A549 (cell line): ENCODE measurements at regions not wholly inside any gene's neighbourhood (a gene's known extent, or its start where the extent isn't known, plus 50 kb on each side); places are given as distances from the start of the nearest gene placed in this dataset.
A peak's percentile ranks its signal among the peaks of the same experiment; 100 is the strongest.

ENCODE experiments used
- ATAC-seq, 2 experiments: fragments of 200-7000 bp in 1 of 2; fragments of >200 bp in 1 of 2; cut with Nextera tagmentation in 1 of 2; cut with Tn5 transposase in 1 of 2; 3 replicates each; pipeline versions ENCODE4 v1.8.0 to v1.9.1; 2018 to 2020; ENCODE audit warnings: mild to moderate bottlenecking in 1 of 2, moderate library complexity in 1 of 2
- CTCF ChIA-PET: fragments of 300-600 bp; sonication (Branson Sonifier 250); formaldehyde crosslinking; extraction: SDS; loops from one replicate; lab custom pipeline; 2021; ENCODE audit warnings: antibody characterized with exemption, inconsistent platforms; lab: Yijun Ruan, JAX
- POLR2A ChIA-PET: fragments of 350-600 bp; formaldehyde crosslinking; extraction: SDS; loops from one replicate; lab custom pipeline; 2021; ENCODE audit warnings: antibody characterized with exemption, inconsistent platforms; lab: Yijun Ruan, JAX
- DNase-seq, 2 experiments: peaks; one replicate each; pipeline versions ENCODE4 v3.0.0 to v3.0.0-alpha.2; 2011 to 2016; ENCODE audit warnings: low read depth in 1 of 2, low spot score in 1 of 2
- FAIRE-seq: peaks from 2 replicates; lab custom pipeline; 2011; peaks lifted over from hg19 to GRCh38; lab: Jason Lieb, UNC
- H3K27ac ChIP-seq, 2 experiments: fragments of >200 bp; sonication (Bioruptor Twin); formaldehyde crosslinking; 3 replicates each; pipeline ENCODE4 v1.5.1; 2016 to 2017
- H3K4me1 ChIP-seq: fragments of >200 bp; sonication (Bioruptor Twin); formaldehyde crosslinking; 3 replicates; pipeline ENCODE4 v1.6.1; 2016
- H3K4me2 ChIP-seq: fragments of >200 bp; sonication (Bioruptor Twin); formaldehyde crosslinking; 3 replicates; pipeline ENCODE4 v1.6.1; 2016
- H3K4me3 ChIP-seq: fragments of >200 bp; sonication (Bioruptor Twin); formaldehyde crosslinking; 3 replicates; pipeline ENCODE4 v1.5.1; 2016
- H3K9me3 ChIP-seq: fragments of >200 bp; sonication (Bioruptor Twin); formaldehyde crosslinking; 3 replicates; pipeline ENCODE4 v1.6.1; 2016
- CBX8 ChIP-seq: fragments of 200-600 bp; sonication (generic); IDR thresholded peaks from 2 replicates; pipeline ENCODE4 v1.6.1; 2016
- CEBPB ChIP-seq, 2 experiments: fragments of >200 bp in 1 of 2; sonication (Bioruptor Twin) in 1 of 2; formaldehyde crosslinking in 1 of 2; IDR thresholded peaks; 2 replicates each; pipeline ENCODE4 v1.6.1; 2012 to 2016
- EHF ChIP-seq: fragments of 250-450 bp; sonication (Bioruptor Pico); IDR thresholded peaks from 2 replicates; pipeline ENCODE4 v1.5.0; 2020; ENCODE audit warnings: mild to moderate bottlenecking
- EP300 ChIP-seq, 2 experiments: fragments of >200 bp; sonication (Bioruptor Twin); formaldehyde crosslinking; IDR thresholded peaks; 2 replicates in 1 of 2; 3 replicates in 1 of 2; pipeline ENCODE4 v1.6.1; 2016 to 2017
- GATA3 ChIP-seq: IDR thresholded peaks from 2 replicates; pipeline ENCODE4 v1.6.1; 2012; ENCODE audit warnings: borderline replicate concordance
- KDM1A ChIP-seq: fragments of 200-600 bp; sonication (generic); IDR thresholded peaks from 2 replicates; pipeline ENCODE4 v1.6.1; 2016; ENCODE audit warnings: low read depth, mild to moderate bottlenecking
- KDM5A ChIP-seq: fragments of 200-600 bp; sonication (generic); IDR thresholded peaks from 2 replicates; pipeline ENCODE4 v1.6.1; 2016; ENCODE audit warnings: antibody characterized with exemption, mild to moderate bottlenecking
- MAZ ChIP-seq: fragments of 150-350 bp; IDR thresholded peaks from 2 replicates; pipeline ENCODE4 v1.6.1; 2014; ENCODE audit warnings: antibody characterized with exemption, low read depth, low read length, borderline replicate concordance
- MYC ChIP-seq: IDR thresholded peaks from 2 replicates; pipeline ENCODE4 v1.6.1; 2012; ENCODE audit warnings: mild to moderate bottlenecking, inconsistent platforms, low read length, improper control_type of control experiment, borderline replicate concordance
- NFE2L2 ChIP-seq: fragments of 150-350 bp; conservative IDR thresholded peaks from 2 replicates; pipeline ENCODE4 v1.6.1; 2014; ENCODE audit warnings: low read length
- POLR2A ChIP-seq: IDR thresholded peaks from 2 replicates; pipeline ENCODE4 v1.6.1; 2012; ENCODE audit warnings: mild to moderate bottlenecking, low read length
- POLR2AphosphoS2 ChIP-seq: conservative IDR thresholded peaks from 2 replicates; pipeline ENCODE4 v1.6.1; 2012; ENCODE audit warnings: low read length, improper control_type of control experiment, inconsistent platforms
- REST ChIP-seq: fragments of 200-600 bp; sonication (generic); IDR thresholded peaks from 2 replicates; pipeline ENCODE4 v1.6.1; 2016; ENCODE audit warnings: antibody characterized with exemption, mild to moderate bottlenecking, moderate library complexity
- RFX5 ChIP-seq: fragments of 450-650 bp; IDR thresholded peaks from 2 replicates; pipeline ENCODE4 v1.7.1; 2014; ENCODE audit warnings: antibody characterized with exemption, mild to moderate bottlenecking, moderate library complexity
- TFCP2L1 ChIP-seq: fragments of 250-450 bp; sonication (Bioruptor Pico); IDR thresholded peaks from 2 replicates; pipeline ENCODE4 v1.5.0; 2021; ENCODE audit warnings: mild to moderate bottlenecking
- ZC3H11A ChIP-seq: fragments of 450-650 bp; IDR thresholded peaks from 2 replicates; pipeline ENCODE4 v1.6.1; 2014; ENCODE audit warnings: antibody characterized with exemption, mild to moderate bottlenecking
- ZNF302 ChIP-seq: fragments of 250-450 bp; sonication (Bioruptor Pico); IDR thresholded peaks from 2 replicates; pipeline ENCODE4 v1.9.0; 2021; ENCODE audit warnings: inconsistent platforms, mild to moderate bottlenecking, moderate library complexity
- WGBS: methylation state at CpG from one replicate; pipeline ENCODE4 v1.1.6; 2017; ENCODE audit errors: missing lambda C conversion rate; 5-methylcytosine and 5-hydroxymethylcytosine counted together
- TF ChIP-seq, protein P1 (sequence below): fragments of >200 bp; sonication (Bioruptor Twin); formaldehyde crosslinking; IDR thresholded peaks from 3 replicates; pipeline ENCODE4 v1.5.1; 2016

DNA sequence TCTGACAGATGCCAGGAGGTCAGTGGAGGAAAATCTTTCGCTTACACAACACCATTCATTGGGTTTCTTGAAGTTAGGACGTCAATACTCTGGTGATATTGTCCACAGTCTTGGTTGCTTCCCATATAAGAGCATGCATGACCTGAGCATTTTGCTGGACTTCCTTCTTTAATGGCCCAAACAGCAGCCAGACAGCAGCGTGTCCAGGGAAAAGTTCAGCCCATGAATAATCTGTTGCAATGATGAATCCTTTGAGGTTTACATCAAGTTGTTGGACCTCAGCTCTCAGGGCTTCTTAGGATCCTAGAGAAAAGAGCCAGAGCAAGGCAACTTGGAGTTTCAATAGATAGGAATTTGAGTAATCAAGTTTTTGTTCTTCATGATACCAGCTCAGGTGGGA is 155.6 kb upstream of the MGAT5 start:
- FAIRE-seq: no peak
- 38% methylated on average over 3 of the region's 3 CpGs for WGBS
- no peak for DNase-seq
- ChIA-PET POLR2A (no interaction called here), CTCF (interaction anchor here (1.3 kb wide), 1 partner anchor 20 kb away, joined by 4 read pairs; no protein-coding TSS in a partner anchor)
- no peak overlapping the region for H3K4me3 ChIP-seq
- H3K4me2 ChIP-seq: peak overlapping the region; percentile 9; the same call in 1 of the 3 replicates
- H3K27ac ChIP-seq: no peak overlapping the region
- no peak for ATAC-seq
- H3K4me1 ChIP-seq: 0 out of 3 replicates have a peak, but pooled peaks cover 2% of the 10 kb centered on the region
- no peak for TF ChIP-seq ZC3H11A
- no peaks in the 10 kb centered on the region for H3K9me3 ChIP-seq

DNA sequence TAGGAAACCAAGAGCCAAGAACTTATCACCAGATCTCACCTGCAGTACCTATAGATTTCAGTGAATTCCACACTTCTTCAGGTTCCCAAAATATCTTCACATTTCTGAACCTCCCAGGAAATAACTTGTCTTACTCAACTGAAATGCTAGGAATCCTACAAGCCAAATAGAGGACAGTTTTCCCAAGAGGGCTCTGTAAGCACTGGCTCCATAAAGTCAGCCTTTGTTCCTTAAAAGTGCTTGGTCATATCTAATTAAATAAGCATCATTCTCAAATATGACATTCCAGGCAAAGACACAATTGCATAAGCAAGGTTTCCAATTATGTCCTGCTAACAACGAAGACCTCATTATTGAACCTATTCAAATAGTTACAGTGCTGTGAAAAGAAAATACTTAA is 154.6 kb upstream of the MGAT5 start:
- H3K27ac ChIP-seq: no peak overlapping the region
- H3K4me3 ChIP-seq: no peak overlapping the region
- WGBS: 38% methylated on average over 1 of the region's 1 CpG
- no peak for FAIRE-seq
- no peaks in the 10 kb centered on the region for H3K9me3 ChIP-seq
- CTCF ChIA-PET: no interaction called here
- DNase-seq: no peak
- no peak overlapping the region for H3K4me2 ChIP-seq
- ATAC-seq: no peak
- H3K4me1 ChIP-seq: 0 out of 3 replicates have a peak, but pooled peaks cover 2% of the 10 kb centered on the region
- no peak for TF ChIP-seq EP300 (IDR thresholded peaks at IDR 0.05)
- TF ChIP-seq REST: no peak
- TF ChIP-seq RFX5: no peak
- no peak for TF ChIP-seq POLR2AphosphoS2
- TF ChIP-seq MAZ: no peak
- TF ChIP-seq TFCP2L1: no peak
- no peak for TF ChIP-seq KDM1A
- TF ChIP-seq EHF (CRISPR knock-in tag): no peak
- TF ChIP-seq CEBPB (IDR thresholded peaks at IDR 0.05): no peak
- TF ChIP-seq, protein P1, sequence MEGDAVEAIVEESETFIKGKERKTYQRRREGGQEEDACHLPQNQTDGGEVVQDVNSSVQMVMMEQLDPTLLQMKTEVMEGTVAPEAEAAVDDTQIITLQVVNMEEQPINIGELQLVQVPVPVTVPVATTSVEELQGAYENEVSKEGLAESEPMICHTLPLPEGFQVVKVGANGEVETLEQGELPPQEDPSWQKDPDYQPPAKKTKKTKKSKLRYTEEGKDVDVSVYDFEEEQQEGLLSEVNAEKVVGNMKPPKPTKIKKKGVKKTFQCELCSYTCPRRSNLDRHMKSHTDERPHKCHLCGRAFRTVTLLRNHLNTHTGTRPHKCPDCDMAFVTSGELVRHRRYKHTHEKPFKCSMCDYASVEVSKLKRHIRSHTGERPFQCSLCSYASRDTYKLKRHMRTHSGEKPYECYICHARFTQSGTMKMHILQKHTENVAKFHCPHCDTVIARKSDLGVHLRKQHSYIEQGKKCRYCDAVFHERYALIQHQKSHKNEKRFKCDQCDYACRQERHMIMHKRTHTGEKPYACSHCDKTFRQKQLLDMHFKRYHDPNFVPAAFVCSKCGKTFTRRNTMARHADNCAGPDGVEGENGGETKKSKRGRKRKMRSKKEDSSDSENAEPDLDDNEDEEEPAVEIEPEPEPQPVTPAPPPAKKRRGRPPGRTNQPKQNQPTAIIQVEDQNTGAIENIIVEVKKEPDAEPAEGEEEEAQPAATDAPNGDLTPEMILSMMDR: no peak
- no peak for TF ChIP-seq NFE2L2
- POLR2A ChIA-PET: no interaction called here

DNA sequence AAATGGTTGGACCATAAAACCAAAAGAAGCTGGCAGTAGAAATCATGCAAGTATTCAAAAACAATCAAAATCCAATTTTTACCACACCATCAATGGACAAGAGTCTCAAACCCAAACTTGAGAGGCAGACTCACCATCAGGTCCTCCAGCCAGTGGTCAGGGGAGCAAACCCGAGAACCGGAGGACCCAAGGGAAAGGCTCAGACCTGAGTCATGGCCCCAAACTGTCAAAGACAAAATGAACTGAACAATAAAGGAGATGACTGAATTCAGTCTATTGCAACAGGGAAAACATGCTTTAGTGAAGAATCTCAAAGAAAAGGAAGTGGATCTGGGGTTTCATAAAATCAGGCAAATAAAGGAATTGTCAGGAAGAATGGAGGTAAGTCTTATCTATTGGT is 150.7 kb upstream of the MGAT5 start:
- H3K4me1 ChIP-seq: 0 out of 3 replicates have a peak, but pooled peaks cover 2% of the 10 kb centered on the region

More for the DNA sequence above, 150.7 kb upstream of the MGAT5 start:
- ATAC-seq (no peak), DNase-seq (no peak), FAIRE-seq (no peak)
- Histone ChIP-seq H3K4me2 (no peak overlapping the region), H3K27ac (no peak overlapping the region), H3K9me3 (no peaks in the 10 kb centered on the region), H3K4me3 (no peak overlapping the region)
- ChIA-PET CTCF (interaction anchor here (1.8 kb wide), 1 partner anchor 15 kb away, joined by 6 read pairs; no protein-coding TSS in a partner anchor), POLR2A (no interaction called here)
- TF ChIP-seq GATA3 (no peak), KDM5A (no peak), MYC (no peak), REST (no peak), POLR2A (no peak), KDM1A (no peak), ZNF302 (CRISPR knock-in tag) (no peak), CBX8 (no peak), MAZ (no peak)
- 96% methylated on average over 2 of the region's 2 CpGs for WGBS
